ENCODE measurements at regions not wholly inside any gene's neighbourhood (a gene's known extent, or its start where the extent isn't known, plus 50 kb on each side); places are given as distances from the start of the nearest gene placed in this dataset.

- TF ChIP-seq YY1 (IDR thresholded peaks at IDR 0.05; ENCODE audit: low read depth) (no peak), TAF1 (IDR thresholded peaks at IDR 0.05; ENCODE audit: low read depth) (no peak), FOXM1 (IDR thresholded peaks at IDR 0.05; ENCODE audit: borderline replicate concordance, low read depth) (no peak), EP300 (IDR thresholded peaks at IDR 0.05; ENCODE audit: borderline replicate concordance) (no peak), RAD21 (IDR thresholded peaks at IDR 0.05; ENCODE audit: low read depth) (no peak), CREB1 (IDR thresholded peaks at IDR 0.05; ENCODE audit: low read depth) (no peak), NFIC (IDR thresholded peaks at IDR 0.05) (no peak), TEAD4 (IDR thresholded peaks at IDR 0.05) (no peak), ZBTB7A (IDR thresholded peaks at IDR 0.05; ENCODE audit: low read depth) (no peak), TCF12 (IDR thresholded peaks at IDR 0.05; ENCODE audit: low read depth) (no peak), REST (IDR thresholded peaks at IDR 0.05; ENCODE audit: low read depth) (no peak)
- TF ChIP-seq, protein P1, sequence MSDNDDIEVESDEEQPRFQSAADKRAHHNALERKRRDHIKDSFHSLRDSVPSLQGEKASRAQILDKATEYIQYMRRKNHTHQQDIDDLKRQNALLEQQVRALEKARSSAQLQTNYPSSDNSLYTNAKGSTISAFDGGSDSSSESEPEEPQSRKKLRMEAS (IDR thresholded peaks at IDR 0.05): no peak
Measured at GRCh38 chr13:62432295-62432694, 1016.6 kb upstream of the PCDH20 start.
